Fibroblast of pulmonary artery (primary cell): ENCODE measurements at regions not wholly inside any gene's neighbourhood (a gene's known extent, or its start where the extent isn't known, plus 50 kb on each side); places are given as distances from the start of the nearest gene placed in this dataset.

Experiments
- DNase-seq: peaks from one replicate; pipeline ENCODE4 v3.0.0-alpha.2; 2010; ENCODE audit warnings: low read depth
- H3K4me3 ChIP-seq: replicated peaks from 2 replicates; pipeline ENCODE4 v1.5.1; 2011; ENCODE audit warnings: low read depth, mild to moderate bottlenecking, control low read depth, low read length, moderate library complexity
- CTCF ChIP-seq: IDR thresholded peaks from 2 replicates; pipeline ENCODE4 v1.5.1; 2011; ENCODE audit warnings: mild to moderate bottlenecking, control low read depth, low read length, inconsistent platforms; ENCODE audit errors: missing control alignments

DNA sequence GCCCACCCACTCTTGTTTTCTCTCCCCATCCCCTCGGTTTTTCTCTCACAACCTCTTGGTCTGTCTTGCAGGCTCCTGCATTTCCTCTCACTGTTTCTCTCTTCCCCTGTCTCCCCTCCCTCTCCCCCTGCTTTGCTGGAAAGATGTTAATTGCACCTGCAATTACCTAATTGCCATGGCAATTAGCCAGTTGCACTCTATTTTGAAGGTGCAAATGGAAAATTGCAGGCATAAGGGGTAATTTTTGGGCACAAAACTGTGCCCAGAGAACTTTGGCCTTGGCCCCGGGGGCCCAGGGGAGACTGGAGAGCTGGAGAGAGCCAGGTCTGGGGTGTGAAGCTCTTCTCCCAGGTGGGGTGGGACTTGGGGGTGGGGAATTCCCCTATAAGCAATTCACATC is 164.5 kb upstream of the TLE3 start:
- DNase-seq = no peak
- no peak overlapping the region for H3K4me3 ChIP-seq
- TF ChIP-seq CTCF = no peak

DNA sequence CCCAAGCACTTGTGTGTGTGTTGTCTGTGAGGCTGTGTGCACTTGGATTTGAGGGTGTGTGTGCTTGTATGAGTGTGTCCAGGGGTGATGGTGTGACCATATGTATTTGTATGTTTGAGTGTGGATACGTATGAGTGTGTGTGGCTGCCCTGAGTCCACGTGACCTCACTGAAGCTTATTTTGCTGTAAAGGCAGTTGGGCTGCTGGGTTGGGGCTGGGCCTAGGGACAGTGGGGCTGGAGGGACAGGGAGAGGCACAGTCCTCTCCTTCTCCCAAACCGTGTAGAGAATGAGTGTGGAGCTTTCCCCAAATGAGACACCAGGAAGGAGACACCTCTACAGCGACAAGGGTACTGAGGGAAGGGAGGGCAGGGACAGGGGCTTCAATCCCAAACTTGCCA is 163.4 kb upstream of the TLE3 start:
- H3K4me3 ChIP-seq = no peak overlapping the region
- TF ChIP-seq CTCF = no peak
- no peak for DNase-seq

DNA sequence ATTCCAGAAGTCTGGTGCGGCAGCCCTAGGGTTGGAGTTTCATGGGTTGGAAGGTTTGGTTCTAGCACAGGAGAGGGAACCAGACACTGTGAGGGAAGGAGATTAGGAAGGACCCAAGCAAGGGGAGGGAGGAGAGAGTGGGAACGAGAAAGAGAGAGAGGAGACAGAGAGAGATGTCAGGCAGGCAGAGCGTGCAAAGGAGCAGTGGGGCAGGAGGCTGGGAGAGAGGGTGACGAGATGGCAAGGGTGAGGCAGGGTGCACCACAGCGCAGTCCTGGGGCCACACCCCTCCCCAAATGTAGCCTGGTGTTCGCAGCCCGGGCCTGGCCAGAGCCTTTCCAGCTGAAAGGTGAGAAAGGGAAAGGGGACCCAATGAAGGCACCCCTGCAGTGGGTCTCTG is 162.9 kb upstream of the TLE3 start:
- no peak for TF ChIP-seq CTCF
- no peak for DNase-seq

DNA sequence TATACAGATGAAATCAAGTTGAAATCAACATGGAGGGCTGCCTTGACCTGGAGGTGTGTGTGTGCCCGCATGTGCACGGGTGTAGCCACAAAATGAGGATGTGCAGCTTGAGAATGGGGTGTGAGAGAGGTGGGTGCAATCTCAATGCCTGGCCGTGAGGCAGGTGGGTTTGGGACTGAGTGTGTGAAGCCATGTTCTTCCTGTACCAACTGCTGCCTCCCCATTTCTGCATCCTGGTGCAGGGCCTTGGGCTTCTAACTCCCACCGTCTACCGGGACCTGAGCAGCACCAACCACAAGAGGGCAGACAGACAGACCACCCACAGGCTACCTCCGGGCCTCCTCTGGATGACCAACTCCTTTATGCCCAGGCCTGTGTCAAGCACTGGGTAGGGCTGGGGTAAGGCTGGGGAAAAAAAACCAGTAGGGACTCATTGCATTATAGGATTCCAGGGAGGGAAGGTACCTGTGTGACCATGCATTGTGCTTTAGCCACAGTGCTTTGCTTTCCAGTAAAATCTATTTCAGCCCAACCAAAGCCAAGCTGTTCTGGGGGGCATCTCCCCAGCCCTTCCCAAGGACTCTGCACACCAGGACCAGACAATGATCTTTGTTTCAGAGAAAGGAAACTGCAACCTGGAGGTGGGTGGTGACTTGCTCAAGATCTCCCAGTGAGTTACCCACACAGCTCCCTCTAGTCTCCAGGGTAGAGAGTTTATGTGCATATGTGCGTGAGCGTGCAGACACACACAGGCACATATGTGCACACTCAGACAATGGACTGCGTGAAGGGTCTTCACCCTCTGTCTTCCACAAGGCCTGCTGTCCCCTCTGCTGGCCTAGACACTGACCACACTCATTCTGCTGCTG is 162.2 kb upstream of the TLE3 start:
- no peak overlapping the region for H3K4me3 ChIP-seq
- peak; percentile 26 for TF ChIP-seq CTCF
- DNase-seq = no peak

More for the DNA sequence above, 162.9 kb upstream of the TLE3 start:
- H3K4me3 ChIP-seq = no peak overlapping the region

DNA sequence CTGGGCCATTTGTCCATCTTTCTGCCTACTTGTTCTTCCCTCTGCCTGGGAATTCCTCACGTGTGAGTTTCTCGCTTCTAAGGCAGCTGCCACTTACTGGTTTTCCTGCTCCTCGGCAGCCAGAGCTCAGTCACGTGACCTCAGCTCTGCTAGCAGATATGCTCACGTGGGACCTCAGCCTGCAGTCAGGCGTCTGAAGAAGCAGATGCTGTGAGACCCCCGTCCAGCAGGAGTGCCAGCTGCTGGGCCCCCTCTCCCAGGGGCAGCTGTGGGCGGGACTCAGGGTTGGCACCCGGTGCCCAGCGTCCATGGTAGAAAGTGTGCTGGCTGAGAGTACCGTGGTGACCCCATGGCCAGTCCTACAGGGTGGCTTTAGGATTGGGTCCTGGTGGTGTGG is 161.3 kb upstream of the TLE3 start:
- TF ChIP-seq CTCF = no peak
- peak; percentile 64 for DNase-seq
- no peak overlapping the region for H3K4me3 ChIP-seq

GRCh38 chr15:70258369-70259027 is 160.8 kb upstream of the TLE3 start:
- no peak for DNase-seq
- TF ChIP-seq CTCF = no peak
- no peak overlapping the region for H3K4me3 ChIP-seq
